Endothelial cell of umbilical vein (primary cell): ENCODE measurements at regions not wholly inside any gene's neighbourhood (a gene's known extent, or its start where the extent isn't known, plus 50 kb on each side); places are given as distances from the start of the nearest gene placed in this dataset.

Experiments
- BruUV-seq: library from RNA; stranded (reverse); fragments of 400-500 nt; replicated peaks from 2 replicates; lab custom pipeline; 2021; lab: Mats Ljungman, UMichigan
- CTCF ChIA-PET: fragments of 300-600, 350-600 bp; sonication (Branson Sonifier 250); formaldehyde crosslinking; loops from one replicate; lab custom pipeline; 2021; ENCODE audit warnings: antibody characterized with exemption, inconsistent platforms; lab: Charles Lee
- POLR2A ChIA-PET: fragments of 300-600, 350-600 bp; sonication (Branson Sonifier 250); formaldehyde crosslinking; loops from one replicate; lab custom pipeline; 2021; ENCODE audit warnings: antibody characterized with exemption, inconsistent platforms; lab: Charles Lee
- DNase-seq: peaks from one replicate; pipeline ENCODE4 v3.0.0-alpha.2; 2011; ENCODE audit warnings: low read depth, low spot score
- FAIRE-seq: peaks from 2 replicates; lab custom pipeline; 2011; peaks lifted over from hg19 to GRCh38; lab: Jason Lieb, UNC
- H2AFZ ChIP-seq: 2 replicates; pipeline ENCODE4 v1.6.0; 2012; ENCODE audit warnings: low read depth, low read length, control low read depth, inconsistent platforms
- H3K27ac ChIP-seq: 2 replicates; pipeline ENCODE4 v1.5.1; 2011; ENCODE audit warnings: low read depth, mild to moderate bottlenecking, control low read depth, low read length, moderate library complexity; ENCODE audit not compliant: insufficient read depth
- H3K27me3 ChIP-seq, 2 experiments: 2 replicates each; pipeline versions ENCODE4 v1.6.0 to v1.6.1; 2011; ENCODE audit warnings: low read length in 2 of 2, mixed read lengths in 1 of 2; ENCODE audit not compliant: control insufficient read depth in 2 of 2, insufficient read depth in 2 of 2
- H3K36me3 ChIP-seq, 2 experiments: 2 replicates in 1 of 2; 3 replicates in 1 of 2; pipeline ENCODE4 v1.5.1; 2011; ENCODE audit warnings: low read length in 2 of 2, mild to moderate bottlenecking in 1 of 2, moderate library complexity in 1 of 2; ENCODE audit not compliant: control insufficient read depth in 2 of 2, insufficient read depth in 2 of 2; ENCODE audit errors: extremely low read depth in 1 of 2
- H3K4me1 ChIP-seq: 3 replicates; pipeline ENCODE4 v1.5.1; 2011; ENCODE audit warnings: mild to moderate bottlenecking, low read length; ENCODE audit not compliant: control insufficient read depth, insufficient read depth; ENCODE audit errors: extremely low read depth
- H3K4me2 ChIP-seq: 2 replicates; pipeline ENCODE4 v1.6.1; 2011; ENCODE audit warnings: low read length, control low read depth, mixed read lengths; ENCODE audit not compliant: insufficient read depth
- H3K4me3 ChIP-seq, 3 experiments: fragments of 200-600 bp in 1 of 3; sonication (generic), shearing (Covaris generic) in 1 of 3; replicated peaks in 1 of 3; 2 replicates each; pipeline ENCODE4 v1.5.1; 2011 to 2016; ENCODE audit warnings: control low read depth in 3 of 3, low read length in 3 of 3, mild to moderate bottlenecking in 2 of 3, inconsistent platforms in 1 of 3, low read depth in 1 of 3, moderate library complexity in 1 of 3; ENCODE audit not compliant: insufficient read depth in 1 of 3
- H3K79me2 ChIP-seq: 2 replicates; pipeline ENCODE4 v1.6.0; 2012; ENCODE audit warnings: low read length, inconsistent platforms; ENCODE audit not compliant: control insufficient read depth, insufficient read depth
- H3K9ac ChIP-seq: replicated peaks from 2 replicates; pipeline ENCODE3; 2011; ENCODE audit warnings: low read length, control low read depth; ENCODE audit not compliant: insufficient read depth; ENCODE audit errors: extremely low read depth
- H3K9me1 ChIP-seq: replicated peaks from 3 replicates; pipeline ENCODE4 v1.6.0; 2011; ENCODE audit warnings: mild to moderate bottlenecking, low read length; ENCODE audit not compliant: control insufficient read depth, insufficient read depth; ENCODE audit errors: extremely low read depth
- H3K9me3 ChIP-seq: replicated peaks from 2 replicates; pipeline ENCODE4 v1.5.1; 2012; ENCODE audit warnings: low read length, inconsistent platforms; ENCODE audit not compliant: control insufficient read depth, insufficient read depth
- H4K20me1 ChIP-seq: replicated peaks from 2 replicates; pipeline ENCODE3; 2011; ENCODE audit warnings: mild to moderate bottlenecking, low read length; ENCODE audit not compliant: control insufficient read depth, insufficient read depth; ENCODE audit errors: extremely low read depth
- EZH2 ChIP-seq: IDR thresholded peaks from 2 replicates; pipeline ENCODE4 v1.6.1; 2012; ENCODE audit warnings: borderline replicate concordance, low read depth, mild to moderate bottlenecking, moderate library complexity, low read length, inconsistent platforms; ENCODE audit not compliant: severe bottlenecking
- FOS ChIP-seq: IDR thresholded peaks from 2 replicates; pipeline ENCODE4 v1.6.1; 2011; ENCODE audit warnings: mild to moderate bottlenecking, low read length, moderate library complexity, borderline replicate concordance; ENCODE audit not compliant: insufficient read depth
- GATA2 ChIP-seq: IDR thresholded peaks from 2 replicates; pipeline ENCODE4 v1.7.0; 2011; ENCODE audit warnings: low read depth, mild to moderate bottlenecking, moderate library complexity, mixed read lengths, low read length; ENCODE audit not compliant: insufficient read length, insufficient read depth
- JUN ChIP-seq: IDR thresholded peaks from 2 replicates; pipeline ENCODE4 v1.6.1; 2011; ENCODE audit warnings: borderline replicate concordance, low read depth; ENCODE audit not compliant: insufficient read length, insufficient read depth
- MAX ChIP-seq: IDR thresholded peaks from 2 replicates; pipeline ENCODE4 v1.6.1; 2011; ENCODE audit not compliant: insufficient read depth, insufficient read length
- MYC ChIP-seq: IDR thresholded peaks from one replicate; pipeline ENCODE4 v1.6.1; 2011; ENCODE audit warnings: mild to moderate bottlenecking, low read depth, low read length
- POLR2A ChIP-seq: IDR thresholded peaks from 2 replicates; pipeline ENCODE4 v1.6.1; 2012; ENCODE audit warnings: low read depth, mild to moderate bottlenecking, control low read depth, low read length
- POLR2AphosphoS5 ChIP-seq: IDR thresholded peaks from 2 replicates; pipeline ENCODE4 v1.6.1; 2012; ENCODE audit warnings: low read depth, mild to moderate bottlenecking, control low read depth, low read length, moderate library complexity; ENCODE audit not compliant: insufficient read depth
- dilution Hi-C: fragments of 300-500 bp; cut with MboI; formaldehyde crosslinking; loops from one replicate; pipeline ENCODE4 v1.15.0; 2019; ENCODE audit warnings: low sequenced_read_pairs; ENCODE audit not compliant: extremely low pct_ligation_motif_present
- intact Hi-C: fragments of 100-400 bp; cut with micrococcal nuclease; formaldehyde crosslinking; loops from one replicate; pipeline ENCODE4 v1.10.0; 2022
- TF ChIP-seq, protein P1 (sequence below), 2 donors: IDR thresholded peaks; 1 replicate in 1 of 2; 2 replicates in 1 of 2; pipeline ENCODE4 v1.5.1; 2011; ENCODE audit warnings: low read length in 2 of 2, mild to moderate bottlenecking in 2 of 2, moderate library complexity in 2 of 2, control low read depth in 1 of 2, inconsistent platforms in 1 of 2, low read depth in 1 of 2; ENCODE audit not compliant: insufficient read depth in 1 of 2; ENCODE audit errors: extremely low read depth in 1 of 2

DNA sequence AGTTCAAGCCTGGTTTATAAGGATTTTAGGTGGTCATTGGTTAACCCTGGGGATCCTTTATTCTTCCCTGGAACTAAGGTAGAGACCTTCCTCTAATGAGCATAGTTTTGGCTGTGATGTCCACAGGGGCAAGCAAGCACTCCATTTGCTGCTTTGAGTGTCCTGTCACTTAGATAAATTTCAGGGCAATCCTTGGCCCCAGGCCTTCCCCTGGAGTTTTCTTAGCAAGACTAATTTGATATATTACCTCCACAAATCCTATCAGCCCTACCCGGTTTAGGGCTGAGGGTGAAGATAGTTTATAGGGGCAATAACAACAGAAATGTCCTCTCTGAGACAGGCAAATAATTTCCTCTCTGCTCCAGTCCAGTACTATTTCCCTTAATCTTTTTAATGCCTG is 166.6 kb downstream of the CYYR1 start:
- no peaks in the 10 kb centered on the region for H3K36me3 ChIP-seq
- CTCF ChIA-PET, result interaction anchor here (0.8 kb wide), 1 partner anchor 9 kb away, joined by 3 read pairs; no protein-coding TSS in a partner anchor
- dilution Hi-C loops (no loop called here), intact Hi-C loops (no loop called here)
- no peaks in the 10 kb centered on the region for H4K20me1 ChIP-seq
- H3K27ac ChIP-seq, result no peak overlapping the region
- H3K9ac ChIP-seq, result no peak overlapping the region
- no TSS peak for BruUV-seq
- no peak overlapping the region for H3K4me3 ChIP-seq
- TF ChIP-seq EZH2 (no peak), MYC (no peak), POLR2AphosphoS5 (no peak), MAX (no peak), POLR2A (no peak), FOS (no peak), JUN (no peak), GATA2 (no peak)
- TF ChIP-seq, protein P1, sequence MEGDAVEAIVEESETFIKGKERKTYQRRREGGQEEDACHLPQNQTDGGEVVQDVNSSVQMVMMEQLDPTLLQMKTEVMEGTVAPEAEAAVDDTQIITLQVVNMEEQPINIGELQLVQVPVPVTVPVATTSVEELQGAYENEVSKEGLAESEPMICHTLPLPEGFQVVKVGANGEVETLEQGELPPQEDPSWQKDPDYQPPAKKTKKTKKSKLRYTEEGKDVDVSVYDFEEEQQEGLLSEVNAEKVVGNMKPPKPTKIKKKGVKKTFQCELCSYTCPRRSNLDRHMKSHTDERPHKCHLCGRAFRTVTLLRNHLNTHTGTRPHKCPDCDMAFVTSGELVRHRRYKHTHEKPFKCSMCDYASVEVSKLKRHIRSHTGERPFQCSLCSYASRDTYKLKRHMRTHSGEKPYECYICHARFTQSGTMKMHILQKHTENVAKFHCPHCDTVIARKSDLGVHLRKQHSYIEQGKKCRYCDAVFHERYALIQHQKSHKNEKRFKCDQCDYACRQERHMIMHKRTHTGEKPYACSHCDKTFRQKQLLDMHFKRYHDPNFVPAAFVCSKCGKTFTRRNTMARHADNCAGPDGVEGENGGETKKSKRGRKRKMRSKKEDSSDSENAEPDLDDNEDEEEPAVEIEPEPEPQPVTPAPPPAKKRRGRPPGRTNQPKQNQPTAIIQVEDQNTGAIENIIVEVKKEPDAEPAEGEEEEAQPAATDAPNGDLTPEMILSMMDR (IDR thresholded peaks at IDR 0.05; ENCODE audit: extremely low read depth in 1 of 2, insufficient read depth in 1 of 2, low read depth in 1 of 2, low read length in 2 of 2), result no peak
- H3K79me2 ChIP-seq, result no peaks in the 10 kb centered on the region
- no peaks in the 10 kb centered on the region for H3K9me3 ChIP-seq
- no peak for DNase-seq
- no peaks in the 10 kb centered on the region for H3K9me1 ChIP-seq
- POLR2A ChIA-PET, result no interaction called here
- peaks cover 13% of the 10 kb centered on the region for H3K4me1 ChIP-seq
- peak overlapping the region; percentile 81 for H2AFZ ChIP-seq
- no peaks in the 10 kb centered on the region for H3K27me3 ChIP-seq
- no peak for FAIRE-seq
- no peak overlapping the region for H3K4me2 ChIP-seq
